Kidney (tissue), 13 donors: ENCODE measurements at regions not wholly inside any gene's neighbourhood (a gene's known extent, or its start where the extent isn't known, plus 50 kb on each side); places are given as distances from the start of the nearest gene placed in this dataset.
"Not testable (repeated sequence)": the region's sequence is repeated elsewhere in the genome, so short reads cannot be mapped to it uniquely, and the experiment has no call there.

ENCODE experiments used
- DNase-seq, 5 donors: peaks; one replicate each; pipeline ENCODE4 v3.0.0-alpha.2; 2013 to 2020
- FAIRE-seq: peaks from 2 replicates; lab custom pipeline; 2012; peaks lifted over from hg19 to GRCh38; lab: Jason Lieb, UNC
- H3K27ac ChIP-seq, 2 donors: one replicate each; pipeline ENCODE4 v1.7.0; 2013; ENCODE audit warnings: low read depth in 2 of 2, low read length in 2 of 2, inconsistent platforms in 1 of 2
- H3K27me3 ChIP-seq: one replicate; pipeline ENCODE4 v1.7.1; 2013; ENCODE audit warnings: low read length, inconsistent platforms; ENCODE audit not compliant: control insufficient read depth, insufficient read depth
- H3K36me3 ChIP-seq, 3 donors: one replicate each; pipeline versions ENCODE4 v1.7.0 to v1.7.1; 2013; ENCODE audit warnings: low read length in 3 of 3, control low read depth in 1 of 3, inconsistent platforms in 1 of 3; ENCODE audit not compliant: insufficient read depth in 3 of 3, control insufficient read depth in 2 of 3
- H3K4me1 ChIP-seq, 3 donors: one replicate each; pipeline versions ENCODE4 v1.7.0 to v1.7.1; 2013; ENCODE audit warnings: low read length in 3 of 3, inconsistent platforms in 1 of 3, low read depth in 1 of 3; ENCODE audit not compliant: control insufficient read depth in 2 of 3, insufficient read depth in 2 of 3
- H3K4me3 ChIP-seq, 3 donors: one replicate each; pipeline versions ENCODE4 v1.7.0 to v1.8.1; 2013; ENCODE audit warnings: low read length in 3 of 3, control low read depth in 1 of 3, inconsistent platforms in 1 of 3
- H3K9ac ChIP-seq, 3 donors: one replicate each; pipeline versions ENCODE4 v1.7.0 to v1.7.1; 2013; ENCODE audit warnings: low read length in 3 of 3, control low read depth in 1 of 3, inconsistent platforms in 1 of 3
- H3K9me3 ChIP-seq, 3 donors: one replicate each; pipeline versions ENCODE4 v1.7.0 to v1.7.1; 2013; ENCODE audit warnings: low read length in 3 of 3, control low read depth in 1 of 3, inconsistent platforms in 1 of 3; ENCODE audit not compliant: control insufficient read depth in 2 of 3, insufficient read depth in 1 of 3
- intact Hi-C: fragments of 100-400 bp; cut with DNase I; formaldehyde crosslinking; loops from one replicate; pipeline ENCODE4 v1.11.1; 2022
- TF ChIP-seq, protein P1 (sequence below): IDR thresholded peaks from 3 replicates; pipeline ENCODE4 v1.5.1; 2012; ENCODE audit warnings: mild to moderate bottlenecking, moderate library complexity, borderline replicate concordance; ENCODE audit not compliant: insufficient read depth; ENCODE audit errors: extremely low read depth
- donor health status: control.
- donor health status: control.
- donor health status: control.
- donor health status: control.
- donor health status: control.
- donor health status: DM: yes; HTN: yes; CAD: no.
- donor health status: Normal renal cell carcinoma (clear cell type).

DNA sequence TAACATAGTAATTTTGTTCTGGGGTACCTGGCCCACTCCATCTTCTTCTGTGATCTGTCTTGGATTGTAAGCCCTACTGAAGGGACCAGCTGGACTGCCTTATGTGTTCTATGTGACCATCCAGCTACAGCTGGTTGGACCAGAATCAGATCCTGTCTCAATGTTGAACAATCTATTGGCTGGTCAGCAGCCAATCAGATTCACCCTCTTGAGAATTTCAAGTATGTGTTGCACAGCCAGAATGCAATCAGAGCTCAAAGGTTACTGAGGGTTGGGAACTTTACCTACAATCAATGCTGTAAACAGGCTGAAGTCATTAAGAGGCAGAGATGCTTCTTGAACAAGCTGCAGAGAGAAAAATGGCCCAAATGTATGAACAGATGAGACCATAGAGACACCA lies 61.9 kb downstream of the KCNC4 start:
- Histone ChIP-seq H3K9ac (no peak overlapping the region), H3K27ac (no peak overlapping the region), H3K9me3 (no peaks in the 10 kb centered on the region), H3K27me3 (no peaks in the 10 kb centered on the region), H3K36me3 (no peaks in the 10 kb centered on the region), H3K4me1 (no peaks in the 10 kb centered on the region), H3K4me3 (no peak overlapping the region)
- intact Hi-C loops: no loop called here
- TF ChIP-seq, protein P1, sequence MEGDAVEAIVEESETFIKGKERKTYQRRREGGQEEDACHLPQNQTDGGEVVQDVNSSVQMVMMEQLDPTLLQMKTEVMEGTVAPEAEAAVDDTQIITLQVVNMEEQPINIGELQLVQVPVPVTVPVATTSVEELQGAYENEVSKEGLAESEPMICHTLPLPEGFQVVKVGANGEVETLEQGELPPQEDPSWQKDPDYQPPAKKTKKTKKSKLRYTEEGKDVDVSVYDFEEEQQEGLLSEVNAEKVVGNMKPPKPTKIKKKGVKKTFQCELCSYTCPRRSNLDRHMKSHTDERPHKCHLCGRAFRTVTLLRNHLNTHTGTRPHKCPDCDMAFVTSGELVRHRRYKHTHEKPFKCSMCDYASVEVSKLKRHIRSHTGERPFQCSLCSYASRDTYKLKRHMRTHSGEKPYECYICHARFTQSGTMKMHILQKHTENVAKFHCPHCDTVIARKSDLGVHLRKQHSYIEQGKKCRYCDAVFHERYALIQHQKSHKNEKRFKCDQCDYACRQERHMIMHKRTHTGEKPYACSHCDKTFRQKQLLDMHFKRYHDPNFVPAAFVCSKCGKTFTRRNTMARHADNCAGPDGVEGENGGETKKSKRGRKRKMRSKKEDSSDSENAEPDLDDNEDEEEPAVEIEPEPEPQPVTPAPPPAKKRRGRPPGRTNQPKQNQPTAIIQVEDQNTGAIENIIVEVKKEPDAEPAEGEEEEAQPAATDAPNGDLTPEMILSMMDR: no peak
- FAIRE-seq (no peak), DNase-seq (no peak)

DNA sequence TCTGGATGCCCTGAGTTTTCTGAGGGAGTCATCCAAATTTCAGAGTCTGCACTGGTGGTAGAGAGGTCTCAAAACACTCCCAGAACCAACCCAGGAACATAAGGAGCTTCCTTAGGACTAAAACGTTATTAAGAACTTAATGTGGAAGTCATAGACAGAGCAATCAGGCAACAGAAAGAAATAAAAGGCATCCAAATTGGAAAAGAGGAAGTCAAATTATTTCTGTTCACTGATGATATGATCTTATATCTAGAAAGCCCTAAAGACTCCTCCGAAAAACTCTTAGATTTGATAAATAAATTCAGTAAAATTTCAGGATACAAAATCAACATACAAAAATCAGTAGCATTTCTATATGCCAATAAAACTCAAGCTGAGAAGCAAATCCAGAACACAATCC lies 63.7 kb downstream of the KCNC4 start:
- H3K9me3 ChIP-seq, H3K4me1 ChIP-seq, FAIRE-seq, H3K36me3 ChIP-seq, H3K4me3 ChIP-seq, H3K27ac ChIP-seq, intact Hi-C loops, H3K9ac ChIP-seq, H3K27me3 ChIP-seq, DNase-seq: not testable (repeated sequence)

DNA sequence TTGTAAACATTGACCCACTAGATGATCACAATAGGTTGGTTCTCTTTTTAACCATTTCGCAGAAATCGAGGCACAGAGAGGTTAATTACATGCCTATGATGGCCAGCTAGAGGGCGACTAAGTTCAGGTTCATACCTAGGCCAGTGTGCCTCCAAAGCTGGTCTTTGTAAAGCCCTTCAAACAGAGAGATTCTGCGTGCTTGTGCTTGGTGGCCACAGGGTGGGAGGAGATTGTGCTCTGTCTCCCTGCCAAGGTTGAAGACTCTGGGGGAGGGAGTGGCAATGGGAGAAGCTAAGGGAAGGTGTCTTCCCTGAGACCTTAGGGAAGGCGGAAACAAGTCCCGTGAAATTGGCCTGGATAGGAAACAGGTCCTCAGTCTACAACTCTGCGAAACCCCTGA lies 59.1 kb upstream of the RBM15 start:
- intact Hi-C loops: no loop called here
- no peak overlapping the region for H3K27ac ChIP-seq
- no peaks in the 10 kb centered on the region for H3K27me3 ChIP-seq
- H3K36me3 ChIP-seq: no peaks in the 10 kb centered on the region
- no peak for DNase-seq
- H3K4me1 ChIP-seq: no peaks in the 10 kb centered on the region
- H3K9ac ChIP-seq: no peak overlapping the region
- no peak overlapping the region for H3K4me3 ChIP-seq
- TF ChIP-seq, protein P1: no peak
- FAIRE-seq: no peak
- no peaks in the 10 kb centered on the region for H3K9me3 ChIP-seq

DNA sequence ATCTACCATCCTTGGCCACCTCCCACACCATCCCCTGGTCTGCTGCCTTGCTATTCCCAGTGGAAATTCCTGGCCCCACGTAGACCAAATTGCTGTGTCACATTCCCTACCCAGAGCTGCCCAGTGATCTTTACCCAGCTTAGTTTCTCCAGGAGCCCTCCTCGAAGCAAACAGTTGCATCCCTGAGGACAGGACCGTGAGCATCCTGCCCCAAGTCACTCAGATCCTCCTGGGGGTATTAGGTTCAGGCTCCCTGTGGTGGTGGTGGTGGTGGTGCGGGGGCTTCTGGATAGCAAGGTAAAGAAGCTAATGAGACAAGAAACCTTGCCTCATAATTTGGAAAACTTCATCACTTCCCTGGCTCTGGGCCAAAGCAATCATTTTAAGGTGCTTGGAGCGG lies 58.4 kb upstream of the RBM15 start:
- H3K27ac ChIP-seq: no peak overlapping the region
- no peaks in the 10 kb centered on the region for H3K9me3 ChIP-seq
- DNase-seq (no peak), FAIRE-seq (no peak)
- TF ChIP-seq, protein P1: no peak
- no peaks in the 10 kb centered on the region for H3K36me3 ChIP-seq
- H3K4me3 ChIP-seq: no peak overlapping the region
- no peaks in the 10 kb centered on the region for H3K4me1 ChIP-seq
- no peak overlapping the region for H3K9ac ChIP-seq
- intact Hi-C loops: no loop called here
- H3K27me3 ChIP-seq: no peaks in the 10 kb centered on the region
